Neural progenitor cell (in vitro differentiated cells): ENCODE measurements at regions not wholly inside any gene's neighbourhood (a gene's known extent, or its start where the extent isn't known, plus 50 kb on each side); places are given as distances from the start of the nearest gene placed in this dataset.

Experiments
- CTCF ChIP-seq: fragments of 200-600 bp; sonication (generic); IDR thresholded peaks from 2 replicates; pipeline ENCODE4 v1.5.1; 2017; ENCODE audit warnings: antibody characterized with exemption, mild to moderate bottlenecking
- EZH2phosphoT487 ChIP-seq: fragments of 200-600 bp; sonication (generic); IDR thresholded peaks from 2 replicates; pipeline ENCODE4 v1.6.1; 2017; ENCODE audit warnings: antibody characterized with exemption

- TF ChIP-seq CTCF (no peak), EZH2phosphoT487 (no peak)
These were observed 55.0 kb upstream of the CERS6 start for GRCh38 chr2:168401048-168401556.
